Peyer's patch (tissue), 4 donors: ENCODE measurements at regions not wholly inside any gene's neighbourhood (a gene's known extent, or its start where the extent isn't known, plus 50 kb on each side); places are given as distances from the start of the nearest gene placed in this dataset.

ENCODE experiments used
- DNase-seq, 3 donors: peaks; one replicate each; pipeline ENCODE4 v3.0.0-alpha.2; 2017 to 2019
- H3K27ac ChIP-seq, 4 donors: fragments of 200-600 bp; sonication (generic); one replicate each; pipeline ENCODE4 v1.5.1; 2016 to 2019
- H3K27me3 ChIP-seq, 2 donors: fragments of 200-600 bp; sonication (generic); one replicate each; pipeline ENCODE4 v1.5.1; 2019
- H3K36me3 ChIP-seq, 3 donors: fragments of 200-600 bp; sonication (generic); one replicate each; pipeline ENCODE4 v1.5.1; 2016 to 2019
- H3K4me1 ChIP-seq, 4 donors: fragments of 200-600 bp; sonication (generic); one replicate each; pipeline ENCODE4 v1.5.1; 2016 to 2019
- H3K4me3 ChIP-seq, 4 donors: fragments of 200-600 bp; sonication (generic); 1 replicate in 3 of 4; 2 replicates in 1 of 4; pipeline ENCODE4 v1.5.1; 2016 to 2019; ENCODE audit warnings: mild to moderate bottlenecking in 1 of 4
- H3K9me3 ChIP-seq, 4 donors: fragments of 200-600 bp; sonication (generic); one replicate each; pipeline ENCODE4 v1.5.1; 2016 to 2019; ENCODE audit warnings: mild to moderate bottlenecking in 1 of 4
- CTCF ChIP-seq, 6 experiments: fragments of 450-650 bp in 4 of 6; fragments of 200-600 bp in 2 of 6; sonication (generic) in 1 of 6; IDR thresholded peaks; one replicate each; pipeline ENCODE4 v1.5.1; 2017 to 2019; ENCODE audit warnings: antibody characterized with exemption in 6 of 6, mild to moderate bottlenecking in 3 of 6, moderate library complexity in 1 of 6
- POLR2A ChIP-seq, 2 donors: fragments of 450-650 bp; IDR thresholded peaks; one replicate each; pipeline ENCODE4 v1.5.1; 2017; ENCODE audit warnings: antibody characterized with exemption in 2 of 2, mild to moderate bottlenecking in 2 of 2, moderate library complexity in 2 of 2

- Histone ChIP-seq H3K27me3 (no peaks in the 10 kb centered on the region), H3K9me3 (no peaks in the 10 kb centered on the region), H3K36me3 (no peaks in the 10 kb centered on the region), H3K4me1 (peaks cover 0 to 18% (median 0%) of the 10 kb centered on the region in 4 donors), H3K27ac (no peak overlapping the region), H3K4me3 (no peak overlapping the region)
- DNase-seq, result no peak
- TF ChIP-seq CTCF (IDR thresholded peaks at IDR 0.05) (no peak), POLR2A (IDR thresholded peaks at IDR 0.05) (no peak)
Observed at GRCh38 chr3:159830523-159831154, 158.0 kb upstream of the IL12A start.

- no peak overlapping the region for H3K27ac ChIP-seq
- no peak for DNase-seq
- H3K4me1 ChIP-seq, result peaks cover 0 to 18% (median 0%) of the 10 kb centered on the region in 4 donors
- TF ChIP-seq POLR2A (IDR thresholded peaks at IDR 0.05), result no peak
- TF ChIP-seq CTCF (IDR thresholded peaks at IDR 0.05), result no peak
- no peak overlapping the region for H3K4me3 ChIP-seq
- H3K27me3 ChIP-seq, result no peaks in the 10 kb centered on the region
- no peaks in the 10 kb centered on the region for H3K9me3 ChIP-seq
- H3K36me3 ChIP-seq, result no peaks in the 10 kb centered on the region
Observed at GRCh38 chr3:159831466-159831865, 157.2 kb upstream of the IL12A start.

GRCh38 chr3:159832024-159832423 lies 156.6 kb upstream of the IL12A start:
- H3K27ac ChIP-seq, result no peak overlapping the region
- peaks cover 0 to 18% (median 0%) of the 10 kb centered on the region in 4 donors for H3K4me1 ChIP-seq
- no peaks in the 10 kb centered on the region for H3K9me3 ChIP-seq
- no peaks in the 10 kb centered on the region for H3K36me3 ChIP-seq
- no peak for DNase-seq
- no peaks in the 10 kb centered on the region for H3K27me3 ChIP-seq
- TF ChIP-seq POLR2A (IDR thresholded peaks at IDR 0.05), result no peak
- TF ChIP-seq CTCF (IDR thresholded peaks at IDR 0.05), result no peak
- no peak overlapping the region for H3K4me3 ChIP-seq

- no peaks in the 10 kb centered on the region for H3K27me3 ChIP-seq
- peaks cover 0 to 3% (median 2%) of the 10 kb centered on the region in 4 donors for H3K4me1 ChIP-seq
- H3K9me3 ChIP-seq, result no peaks in the 10 kb centered on the region
- DNase-seq, result no peak
- H3K4me3 ChIP-seq, result no peak overlapping the region
- H3K27ac ChIP-seq, result no peak overlapping the region
- H3K36me3 ChIP-seq, result no peaks in the 10 kb centered on the region
- TF ChIP-seq CTCF (IDR thresholded peaks at IDR 0.05), result no peak
- no peak for TF ChIP-seq POLR2A (IDR thresholded peaks at IDR 0.05)
Observed at GRCh38 chr3:159835126-159835525, 153.5 kb upstream of the IL12A start.

- Histone ChIP-seq H3K27ac (peak overlapping the region in 2 of 4 donors; percentile 3 to 43), H3K9me3 (no peaks in the 10 kb centered on the region), H3K27me3 (no peaks in the 10 kb centered on the region), H3K4me3 (no peak overlapping the region), H3K4me1 (peaks cover 0 to 3% (median under 1%) of the 10 kb centered on the region in 4 donors), H3K36me3 (no peaks in the 10 kb centered on the region)
- TF ChIP-seq CTCF (IDR thresholded peaks at IDR 0.05) (no peak), POLR2A (IDR thresholded peaks at IDR 0.05) (no peak)
- no peak for DNase-seq
Observed at GRCh38 chr3:159837725-159838124, 150.9 kb upstream of the IL12A start.
